ENCODE measurements at regions not wholly inside any gene's neighbourhood (a gene's known extent, or its start where the extent isn't known, plus 50 kb on each side); places are given as distances from the start of the nearest gene placed in this dataset.

GRCh38 chr6:129967427-129967826 is 51.0 kb upstream of the L3MBTL3 start:
- no peak for DNase-seq

GRCh38 chr6:129966125-129966524 is 52.3 kb upstream of the L3MBTL3 start:
- no peak for DNase-seq

- DNase-seq = no peak
Observed at GRCh38 chr6:129965096-129965495, 53.3 kb upstream of the L3MBTL3 start.

DNA sequence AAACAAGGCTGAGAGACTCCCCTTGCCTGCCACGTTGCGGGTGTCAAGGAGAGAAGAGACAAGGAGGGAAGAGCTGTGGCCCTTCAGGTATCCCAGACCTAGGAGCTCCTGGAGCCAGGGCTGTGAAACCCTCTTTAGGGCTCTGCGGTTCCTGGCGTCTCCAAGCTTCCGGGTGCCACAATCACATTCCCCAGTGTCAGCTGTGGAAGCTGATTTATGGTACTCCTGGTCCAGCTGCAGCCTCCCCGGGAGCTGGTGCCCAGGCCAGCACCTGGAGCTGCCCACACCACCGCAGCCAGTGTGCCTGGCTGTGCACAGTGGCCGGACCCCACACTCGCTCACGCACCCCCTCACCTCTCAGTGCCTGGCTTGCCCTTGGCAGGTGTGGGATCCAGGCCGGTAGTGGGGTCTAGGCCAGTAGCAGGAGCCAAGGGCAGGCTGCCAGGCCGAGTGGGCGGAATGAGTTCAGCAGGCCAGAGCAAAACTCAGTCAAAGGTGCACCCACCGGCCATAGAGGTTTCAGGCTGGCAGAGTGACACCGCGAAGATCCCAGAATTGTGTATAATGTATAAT is 58.9 kb upstream of the L3MBTL3 start:
- DNase-seq = no peak

DNA sequence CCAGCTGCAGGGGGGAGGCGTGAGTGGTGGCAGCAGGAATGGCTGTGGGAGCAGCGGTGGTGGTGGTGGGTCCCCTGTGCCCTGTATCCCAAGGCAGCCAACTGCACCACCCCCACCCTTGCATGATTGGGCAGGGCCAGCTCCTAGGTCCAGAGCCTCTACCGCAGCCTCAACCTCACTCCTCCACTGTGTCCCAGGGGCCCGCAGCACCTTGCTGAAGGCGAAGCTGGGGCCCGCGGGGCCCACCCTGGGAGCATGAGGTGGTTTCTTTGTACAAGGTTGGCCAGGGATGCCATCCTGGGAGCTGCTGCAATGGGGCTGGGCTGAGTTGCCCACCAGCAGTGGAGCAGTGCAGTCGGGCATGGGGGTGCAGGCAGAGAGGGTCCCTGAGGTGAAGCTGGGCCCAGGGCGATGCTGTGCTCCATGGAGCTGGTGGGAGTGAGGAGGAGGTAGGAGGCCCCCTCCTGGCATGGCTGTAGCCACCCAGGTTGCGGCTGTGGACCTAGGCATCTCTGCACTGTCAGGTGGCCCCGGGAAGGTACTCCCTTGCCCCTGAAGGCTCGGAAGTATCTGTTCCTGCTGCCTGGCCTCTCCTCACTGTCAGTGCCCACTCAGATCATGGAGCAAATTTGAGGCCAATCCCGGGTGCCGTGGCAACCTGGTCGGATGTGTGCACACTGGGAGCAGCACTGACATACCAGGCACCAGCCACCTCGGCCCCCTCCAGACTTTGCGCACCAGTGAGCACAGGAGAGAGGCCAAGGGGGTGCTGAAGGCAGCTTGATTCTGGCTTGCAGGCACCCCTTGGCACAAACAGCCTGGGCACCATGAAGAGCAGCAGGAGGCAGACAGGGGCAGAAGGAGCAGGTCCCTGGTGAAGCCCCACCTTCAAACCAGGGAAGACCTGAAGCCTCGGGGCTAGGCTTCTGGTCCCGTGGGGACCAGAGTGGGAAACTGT is 60.2 kb upstream of the L3MBTL3 start:
- no peak for DNase-seq

DNA sequence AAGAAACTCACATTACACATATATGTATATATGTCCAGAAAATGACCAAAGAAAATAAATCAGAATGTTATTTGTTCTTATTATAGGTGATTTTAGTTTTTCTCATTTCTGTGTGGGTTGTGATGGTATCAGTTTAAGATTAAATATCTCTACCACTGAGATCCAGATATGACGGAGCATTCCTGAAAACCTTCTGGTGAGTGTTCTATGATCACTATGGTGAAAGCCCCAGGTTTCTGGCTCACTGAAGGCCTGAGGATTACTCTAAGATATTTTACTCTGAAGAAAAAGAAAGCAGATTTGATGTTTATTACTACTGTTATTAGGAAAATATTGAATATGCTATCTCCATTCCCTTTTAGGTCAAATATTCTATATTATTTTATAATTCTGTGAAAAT is 62.8 kb upstream of the L3MBTL3 start:
- DNase-seq = no peak

DNA sequence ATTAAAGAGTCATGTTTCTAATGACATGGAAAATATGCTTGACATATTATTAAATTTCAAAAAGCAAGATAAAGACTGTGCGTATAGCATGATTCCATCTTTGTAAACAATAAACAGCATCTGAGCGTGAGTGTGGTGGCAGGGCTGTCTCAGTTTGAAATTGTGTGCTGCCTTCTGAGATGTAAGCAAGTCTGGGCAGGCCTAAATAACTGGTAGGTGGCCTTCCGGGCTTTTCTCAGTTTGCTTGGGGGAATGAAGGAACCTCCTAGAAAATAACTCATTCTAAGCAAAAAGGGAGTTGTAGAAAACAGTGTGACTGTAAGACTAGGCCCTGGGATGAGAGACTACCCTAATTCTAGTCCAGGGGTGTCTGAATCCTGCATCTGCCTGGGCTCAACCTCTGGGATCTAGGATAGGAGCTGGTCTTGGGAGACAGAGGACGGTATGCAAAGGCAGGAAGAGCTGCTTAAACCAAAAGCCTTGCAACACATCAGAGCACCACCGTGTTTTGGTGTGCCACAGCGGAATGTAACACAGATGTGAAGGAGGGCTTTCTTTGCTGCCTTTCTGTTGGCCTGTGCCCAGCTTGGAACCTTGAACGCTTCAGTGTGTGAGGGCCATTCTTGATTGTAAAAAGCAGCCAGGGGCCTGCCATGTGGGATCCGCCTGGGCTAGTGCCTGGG is 63.5 kb upstream of the L3MBTL3 start:
- no peak for DNase-seq

GRCh38 chr6:129947797-129948196 is 70.6 kb upstream of the L3MBTL3 start:
- no peak for DNase-seq

DNA sequence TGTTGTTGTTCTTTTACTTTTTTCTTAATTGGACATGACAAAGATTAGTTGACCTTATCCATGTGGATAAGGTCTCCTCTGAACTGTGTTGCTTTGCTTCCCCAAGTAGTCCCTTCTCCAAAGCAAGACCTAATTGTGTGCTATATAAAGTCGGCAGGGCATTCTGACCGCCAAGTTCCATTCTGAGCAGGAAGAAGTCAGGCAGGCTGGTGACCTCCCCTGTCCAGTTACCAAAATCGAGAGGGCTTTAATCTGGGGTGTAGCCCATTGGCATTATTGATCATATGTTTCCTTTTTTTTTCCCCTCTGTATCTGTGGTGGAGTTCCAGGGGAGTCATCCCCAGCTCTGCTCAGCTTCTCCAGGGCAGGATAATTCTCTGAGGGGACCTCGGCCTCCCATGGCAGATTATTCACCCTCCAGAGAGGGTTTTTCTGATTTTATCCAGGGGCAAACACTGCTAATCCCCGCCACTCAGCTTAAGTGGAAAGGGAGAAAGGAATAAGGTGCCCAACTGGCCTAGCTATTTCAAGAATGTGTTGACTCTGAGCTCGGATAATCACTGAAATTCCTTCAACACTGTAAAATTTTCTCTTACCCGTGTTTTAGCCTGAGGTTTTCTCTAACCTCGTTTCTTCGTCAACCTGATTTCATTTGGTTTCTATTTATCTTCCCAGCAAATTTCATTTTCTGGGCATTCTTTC is 71.8 kb upstream of the L3MBTL3 start:
- no peak for DNase-seq

DNA sequence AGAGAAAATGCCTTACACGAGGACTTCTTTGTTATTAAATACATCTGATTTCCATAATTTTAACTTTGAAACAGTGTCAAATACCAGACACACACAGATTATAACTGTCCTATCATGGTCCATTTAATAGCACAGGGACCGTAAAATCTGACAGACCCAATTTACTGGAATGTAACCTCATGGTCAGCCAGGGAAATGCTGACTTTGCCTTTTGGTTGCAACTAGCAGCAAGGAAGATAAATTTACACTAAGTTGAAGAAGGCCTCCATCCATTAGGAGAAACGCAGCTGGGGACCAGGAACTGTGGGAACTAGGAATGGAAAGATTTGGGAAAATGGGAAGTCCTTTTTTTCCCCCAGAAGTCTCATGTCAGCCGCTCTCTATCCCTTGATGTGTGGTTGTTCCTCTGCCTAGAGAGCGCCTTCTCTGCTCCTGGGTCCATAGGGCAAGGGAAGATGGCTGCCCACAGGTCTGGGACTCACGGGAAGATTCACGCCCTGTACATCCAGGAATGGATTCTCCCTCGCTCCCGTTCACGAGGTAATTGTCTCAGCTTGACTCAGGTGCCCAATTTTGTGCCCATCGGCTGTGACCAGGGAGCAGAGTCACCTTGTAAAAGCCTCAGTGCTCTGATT is 74.6 kb upstream of the L3MBTL3 start:
- DNase-seq = no peak

DNA sequence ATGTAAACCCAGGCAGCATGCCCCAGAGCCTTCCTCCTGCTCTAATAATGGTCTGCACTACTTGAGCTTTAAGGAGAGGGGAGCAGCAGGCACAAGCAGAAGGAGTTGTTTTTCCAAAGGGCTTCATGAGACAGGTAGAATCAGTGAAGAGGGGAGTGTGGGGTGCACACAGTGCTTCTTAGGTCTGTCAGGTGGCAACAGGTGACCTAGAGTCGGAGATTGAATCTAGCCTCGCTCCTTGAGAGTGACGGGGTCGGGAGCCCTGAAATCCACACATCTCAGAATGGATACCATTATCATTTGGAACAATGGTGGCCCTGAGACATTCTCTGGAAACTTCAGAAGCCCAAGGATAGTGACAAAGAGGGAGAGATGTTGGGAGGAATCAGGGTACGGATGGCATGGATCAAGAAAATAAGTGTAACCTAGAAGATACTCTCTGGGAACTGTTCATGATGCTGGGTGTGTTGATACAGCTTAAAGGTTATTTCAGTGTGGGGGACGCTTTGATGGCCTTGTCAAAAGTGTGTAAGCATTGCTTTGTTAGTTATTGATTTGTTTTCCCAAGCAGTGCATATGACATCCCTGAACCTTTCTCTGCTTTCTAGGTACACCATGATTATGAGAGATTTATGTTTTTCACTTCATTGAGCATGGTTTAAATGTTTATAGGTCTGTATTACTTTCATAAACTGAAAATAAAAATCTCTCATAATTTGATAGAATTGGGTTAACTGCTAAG is 77.8 kb upstream of the L3MBTL3 start:
- DNase-seq = no peak

GRCh38 chr6:129938249-129939020 is 77.3 kb upstream of the TMEM244 start:
- no peak for DNase-seq

DNA sequence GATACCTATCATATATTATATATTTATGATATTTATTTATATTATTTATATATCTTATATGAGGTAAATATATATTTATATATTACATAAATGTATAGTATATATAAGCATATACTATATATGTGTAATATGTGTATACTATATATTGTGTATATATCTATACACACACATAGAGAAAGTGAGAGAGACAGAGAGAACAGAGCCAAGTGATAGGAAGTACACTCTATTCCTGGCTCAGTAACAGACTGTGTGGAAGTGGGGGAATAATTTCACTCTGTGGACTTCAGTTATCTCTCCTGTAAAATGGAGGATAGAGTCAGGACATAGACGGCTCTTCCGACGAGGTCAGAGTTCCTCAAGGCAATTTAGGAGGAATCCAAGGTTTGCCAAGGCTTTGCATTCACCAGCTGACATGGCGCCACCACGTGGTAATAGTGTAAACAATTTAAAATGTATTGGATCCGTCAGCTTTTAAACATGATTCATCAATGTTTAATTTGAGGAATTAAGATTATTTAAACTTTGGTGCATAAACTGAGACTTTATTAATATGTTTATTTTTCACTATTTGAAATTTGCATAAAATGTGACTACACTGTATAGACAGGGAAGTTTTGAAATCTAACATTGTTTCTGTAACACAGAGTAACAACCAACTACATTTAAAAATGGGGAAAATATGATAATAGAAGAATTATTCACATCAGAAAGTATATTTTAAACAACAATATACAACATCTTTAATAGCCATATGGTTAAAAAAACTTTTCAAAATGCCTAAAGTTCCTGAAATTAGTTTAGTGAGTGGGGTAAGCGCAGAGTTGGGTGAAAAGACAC is 75.4 kb upstream of the TMEM244 start:
- DNase-seq = peak; percentile 48 to 57

GRCh38 chr6:129932321-129932720 is 71.2 kb upstream of the TMEM244 start:
- DNase-seq = no peak

GRCh38 chr6:129929433-129929832 is 68.3 kb upstream of the TMEM244 start:
- no peak for DNase-seq

- no peak for DNase-seq
Observed at GRCh38 chr6:129923530-129924250, 62.6 kb upstream of the TMEM244 start.

- DNase-seq = no peak
Observed at GRCh38 chr6:129921169-129921817, 60.2 kb upstream of the TMEM244 start.

DNA sequence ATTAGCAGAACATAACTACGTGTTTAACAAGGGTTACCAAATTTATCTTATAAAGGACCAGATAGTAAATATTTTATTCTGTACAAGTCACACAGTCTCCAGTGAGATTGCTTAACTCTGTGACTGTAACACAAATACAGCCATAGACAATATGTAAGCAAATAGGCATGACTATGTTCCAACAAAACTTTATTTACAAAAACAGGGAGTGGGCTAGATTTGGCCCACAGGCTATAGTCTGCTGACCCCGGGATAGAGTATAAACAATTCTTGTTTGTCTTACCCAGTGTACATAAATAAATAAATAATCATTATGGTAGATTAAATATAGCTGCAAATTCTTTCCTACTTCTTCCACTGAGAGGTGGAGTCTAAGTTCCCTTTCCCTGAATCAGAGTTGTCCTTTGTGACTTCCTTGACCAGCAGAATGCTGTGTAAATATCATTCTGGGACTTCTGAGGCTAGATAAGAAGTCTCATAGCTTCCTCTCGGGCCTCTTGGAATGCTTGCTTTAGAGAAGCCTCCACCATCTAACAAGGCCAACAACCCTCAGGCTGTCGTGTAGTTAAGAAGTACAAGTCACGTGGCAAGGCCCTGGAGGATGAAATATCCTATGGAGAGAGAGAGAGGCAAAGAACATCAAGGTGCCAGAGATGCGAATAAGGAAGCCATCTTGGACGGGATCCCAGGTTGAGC is 59.1 kb upstream of the TMEM244 start:
- no peak for DNase-seq
